H1 (cell line): ENCODE measurements at regions not wholly inside any gene's neighbourhood (a gene's known extent, or its start where the extent isn't known, plus 50 kb on each side); places are given as distances from the start of the nearest gene placed in this dataset.

Experiments
- CTCF ChIA-PET: fragments of 300-600 bp; sonication (Branson Sonifier 250); formaldehyde crosslinking; loops from one replicate; lab custom pipeline; 2021; ENCODE audit not compliant: partially characterized antibody; lab: Charles Lee
- POLR2A ChIA-PET: fragments of 300-600 bp; sonication (Branson Sonifier 250); formaldehyde crosslinking; loops from one replicate; lab custom pipeline; 2021; ENCODE audit warnings: inconsistent platforms; ENCODE audit not compliant: partially characterized antibody; lab: Charles Lee
- DNase-seq, 2 experiments: peaks; one replicate each; pipeline versions ENCODE4 v3.0.0 to v3.0.0-alpha.2; 2010 to 2022; ENCODE audit warnings: low spot score in 2 of 2, low read depth in 1 of 2, mixed read lengths in 1 of 2
- FAIRE-seq: peaks from 2 replicates; lab custom pipeline; 2011; peaks lifted over from hg19 to GRCh38; lab: Jason Lieb, UNC
- H2AFZ ChIP-seq: 2 replicates; pipeline ENCODE4 v1.8.1; 2012; ENCODE audit warnings: low read length, inconsistent platforms
- H2AK5ac ChIP-seq: 2 replicates; pipeline ENCODE4 v1.6.1; 2013; ENCODE audit warnings: low read depth, low read length
- H2BK120ac ChIP-seq: replicated peaks from 2 replicates; pipeline ENCODE3; 2013; ENCODE audit warnings: low read depth, low read length, inconsistent platforms
- H2BK12ac ChIP-seq: 2 replicates; pipeline ENCODE4 v1.6.1; 2013; ENCODE audit warnings: low read depth, low read length
- H2BK15ac ChIP-seq: 2 replicates; pipeline ENCODE4 v1.6.1; 2013; ENCODE audit warnings: low read length
- H2BK20ac ChIP-seq: 2 replicates; pipeline ENCODE4 v1.6.1; 2013; ENCODE audit warnings: low read length
- H2BK5ac ChIP-seq: 2 replicates; pipeline ENCODE4 v1.6.1; 2013; ENCODE audit warnings: low read depth, low read length
- H3K14ac ChIP-seq: 2 replicates; pipeline ENCODE4 v1.6.1; 2013; ENCODE audit warnings: inconsistent platforms; ENCODE audit not compliant: insufficient read length
- H3K18ac ChIP-seq: 2 replicates; pipeline ENCODE4 v1.6.1; 2013; ENCODE audit warnings: low read length; ENCODE audit errors: extremely low read depth
- H3K23ac ChIP-seq: 2 replicates; pipeline ENCODE4 v1.6.1; 2013; ENCODE audit warnings: inconsistent platforms; ENCODE audit not compliant: insufficient read length
- H3K23me2 ChIP-seq: 2 replicates; pipeline ENCODE4 v1.6.1; 2013; ENCODE audit warnings: low read depth, low read length
- H3K27ac ChIP-seq: 2 replicates; pipeline ENCODE4 v1.6.1; 2011; ENCODE audit warnings: low read depth, low read length, inconsistent platforms
- H3K27me3 ChIP-seq, 4 experiments: replicated peaks in 1 of 4; 1 replicate in 1 of 4; 2 replicates in 3 of 4; pipeline versions ENCODE4 v1.6.1 to v1.8.1; 2011 to 2013; ENCODE audit warnings: low read length in 3 of 4, mild to moderate bottlenecking in 3 of 4, inconsistent platforms in 2 of 4, mixed read lengths in 2 of 4, moderate library complexity in 1 of 4; ENCODE audit not compliant: control insufficient read depth in 3 of 4, insufficient read depth in 3 of 4; ENCODE audit errors: extremely low read depth in 1 of 4
- H3K36me3 ChIP-seq, 4 experiments: 2 replicates each; pipeline versions ENCODE4 v1.6.1 to v1.8.1; 2011 to 2013; ENCODE audit warnings: mild to moderate bottlenecking in 4 of 4, low read length in 3 of 4, moderate library complexity in 2 of 4, control low read depth in 1 of 4, inconsistent platforms in 1 of 4; ENCODE audit not compliant: insufficient read depth in 4 of 4, control insufficient read depth in 2 of 4
- H3K4ac ChIP-seq: replicated peaks from 2 replicates; pipeline ENCODE3; 2013; ENCODE audit warnings: low read length, low read depth, mixed read lengths, inconsistent platforms; ENCODE audit not compliant: insufficient read length
- H3K4me1 ChIP-seq, 4 experiments: replicated peaks in 1 of 4; 1 replicate in 1 of 4; 2 replicates in 3 of 4; pipeline versions ENCODE4 v1.6.1 to v1.8.1; 2011 to 2013; ENCODE audit warnings: low read length in 3 of 4, inconsistent platforms in 2 of 4, mixed read lengths in 1 of 4; ENCODE audit not compliant: insufficient read depth in 4 of 4, control insufficient read depth in 3 of 4
- H3K4me2 ChIP-seq, 2 experiments: 2 replicates each; pipeline versions ENCODE4 v1.6.1 to v1.8.1; 2011 to 2013; ENCODE audit warnings: low read depth in 2 of 2, low read length in 2 of 2, control low read depth in 1 of 2, inconsistent platforms in 1 of 2, mild to moderate bottlenecking in 1 of 2; ENCODE audit not compliant: insufficient read depth in 1 of 2
- H3K4me3 ChIP-seq, 4 experiments: fragments of 200-600, 300-600 bp in 1 of 4; sonication (generic), shearing (Covaris generic), sonication (Bioruptor Twin) in 1 of 4; 2 replicates each; pipeline versions ENCODE4 v1.5.1 to v1.8.1; 2011 to 2016; ENCODE audit warnings: low read length in 4 of 4, low read depth in 3 of 4, control low read depth in 2 of 4, inconsistent platforms in 2 of 4, mild to moderate bottlenecking in 2 of 4, mixed read lengths in 1 of 4, moderate library complexity in 1 of 4; ENCODE audit not compliant: insufficient read depth in 2 of 4; ENCODE audit errors: extremely low read depth in 1 of 4
- H3K56ac ChIP-seq: replicated peaks from 2 replicates; pipeline ENCODE3; 2013; ENCODE audit warnings: low read depth, mild to moderate bottlenecking, mixed read lengths, low read length, inconsistent platforms; ENCODE audit not compliant: insufficient read length
- H3K79me1 ChIP-seq: 2 replicates; pipeline ENCODE4 v1.6.1; 2013; ENCODE audit warnings: low read depth, low read length, control low read depth
- H3K79me2 ChIP-seq, 2 experiments: 2 replicates each; pipeline versions ENCODE4 v1.6.1 to v1.8.1; 2012 to 2013; ENCODE audit warnings: low read length in 2 of 2, mild to moderate bottlenecking in 2 of 2, inconsistent platforms in 1 of 2; ENCODE audit not compliant: insufficient read depth in 2 of 2, control insufficient read depth in 1 of 2
- H3K9ac ChIP-seq, 4 experiments: replicated peaks in 1 of 4; 1 replicate in 1 of 4; 2 replicates in 3 of 4; pipeline versions ENCODE4 v1.6.1 to v1.8.1; 2011 to 2013; ENCODE audit warnings: low read depth in 3 of 4, low read length in 3 of 4, control low read depth in 2 of 4, mild to moderate bottlenecking in 2 of 4, moderate library complexity in 2 of 4, inconsistent platforms in 1 of 4; ENCODE audit errors: extremely low read depth in 1 of 4
- H3K9me3 ChIP-seq, 2 experiments: 2 replicates each; pipeline versions ENCODE4 v1.6.1 to v1.8.1; 2012 to 2013; ENCODE audit warnings: mild to moderate bottlenecking in 2 of 2, moderate library complexity in 2 of 2, control low read depth in 1 of 2, inconsistent platforms in 1 of 2, low read depth in 1 of 2, low read length in 1 of 2, mixed read lengths in 1 of 2; ENCODE audit not compliant: insufficient read depth in 2 of 2
- H4K20me1 ChIP-seq, 2 experiments: replicated peaks in 1 of 2; 2 replicates each; pipeline versions ENCODE3 to v1.8.1; 2011 to 2013; ENCODE audit warnings: inconsistent platforms in 2 of 2, low read length in 2 of 2, mild to moderate bottlenecking in 1 of 2; ENCODE audit not compliant: insufficient read depth in 2 of 2, control insufficient read depth in 1 of 2
- H4K5ac ChIP-seq: 2 replicates; pipeline ENCODE4 v1.6.1; 2013; ENCODE audit warnings: low read length, low read depth, mixed read lengths, inconsistent platforms; ENCODE audit not compliant: insufficient read length
- H4K8ac ChIP-seq: 2 replicates; pipeline ENCODE4 v1.8.0; 2013; ENCODE audit warnings: mild to moderate bottlenecking, moderate library complexity, low read length, inconsistent platforms; ENCODE audit not compliant: insufficient read depth; ENCODE audit errors: extremely low read depth
- H4K91ac ChIP-seq: replicated peaks from 2 replicates; pipeline ENCODE3; 2013; ENCODE audit warnings: low read length, mixed read lengths, inconsistent platforms; ENCODE audit not compliant: insufficient read length
- CBX8 ChIP-seq: fragments of 300-800, 300-1000 bp; sonication (generic); IDR thresholded peaks from 2 replicates; pipeline ENCODE4 v1.7.1; 2016; ENCODE audit warnings: low read depth, low read length, borderline replicate concordance
- CEBPB ChIP-seq: IDR thresholded peaks from 2 replicates; pipeline ENCODE4 v1.6.1; 2012; ENCODE audit warnings: low read depth, low read length
- CHD1 ChIP-seq: IDR thresholded peaks from 2 replicates; pipeline ENCODE4 v1.6.1; 2012; ENCODE audit warnings: low read depth, low read length, improper control_type of control experiment
- CHD2 ChIP-seq: IDR thresholded peaks from 2 replicates; pipeline ENCODE4 v1.6.1; 2012; ENCODE audit warnings: low read length, improper control_type of control experiment
- EGR1 ChIP-seq: IDR thresholded peaks from 2 replicates; pipeline ENCODE4 v1.6.1; 2011; ENCODE audit warnings: low read depth, low read length, borderline replicate concordance
- JUND ChIP-seq: IDR thresholded peaks from 2 replicates; pipeline ENCODE4 v1.6.1; 2011; ENCODE audit warnings: mild to moderate bottlenecking, improper control_type of control experiment, low read length
- KDM1A ChIP-seq: fragments of 200-600, 300-600 bp; sonication (generic); IDR thresholded peaks from 2 replicates; pipeline ENCODE4 v1.7.1; 2016; ENCODE audit warnings: mild to moderate bottlenecking, low read length, borderline replicate concordance
- KDM5A ChIP-seq: fragments of 200-600 bp; IDR thresholded peaks from 2 replicates; pipeline ENCODE4 v1.7.1; 2012; ENCODE audit warnings: mild to moderate bottlenecking, low read length, inconsistent platforms, mixed read lengths
- NRF1 ChIP-seq: IDR thresholded peaks from 2 replicates; pipeline ENCODE4 v1.6.1; 2011; ENCODE audit warnings: mild to moderate bottlenecking, low read depth, low read length, improper control_type of control experiment
- RFX5 ChIP-seq: IDR thresholded peaks from 2 replicates; pipeline ENCODE4 v1.6.1; 2011; ENCODE audit warnings: low read depth, low read length, improper control_type of control experiment, borderline replicate concordance
- TAF1 ChIP-seq: IDR thresholded peaks from 2 replicates; pipeline ENCODE4 v1.6.1; 2011; ENCODE audit warnings: mild to moderate bottlenecking, low read depth, low read length
- YY1 ChIP-seq: IDR thresholded peaks from 2 replicates; pipeline ENCODE4 v1.6.1; 2011; ENCODE audit warnings: low read depth, mild to moderate bottlenecking, low read length
- WGBS, 2 experiments: shearing (Covaris generic) in 1 of 2; methylation state at CpG; one replicate each; pipeline versions ENCODE4 v1.1.6 to v1.1.7; 2013 to 2015; ENCODE audit warnings: low lambda C conversion rate in 2 of 2, mixed read lengths in 2 of 2, inconsistent platforms in 1 of 2, low coverage in 1 of 2, missing lambda C conversion rate in 1 of 2; ENCODE audit not compliant: insufficient replicate concordance in 2 of 2, insufficient coverage in 1 of 2, insufficient read length in 1 of 2; ENCODE audit errors: extremely low coverage in 1 of 2, missing lambda C conversion rate in 1 of 2; 5-methylcytosine and 5-hydroxymethylcytosine counted together
- TF ChIP-seq, protein P1 (sequence below), 3 experiments: IDR thresholded peaks; 1 replicate in 2 of 3; 2 replicates in 1 of 3; pipeline versions ENCODE4 v1.5.1 to v1.6.1; 2011; ENCODE audit warnings: low read length in 3 of 3, mild to moderate bottlenecking in 3 of 3, inconsistent platforms in 2 of 3, low read depth in 1 of 3, moderate library complexity in 1 of 3; ENCODE audit not compliant: insufficient read depth in 1 of 3; ENCODE audit errors: control extremely low read depth in 1 of 3

DNA sequence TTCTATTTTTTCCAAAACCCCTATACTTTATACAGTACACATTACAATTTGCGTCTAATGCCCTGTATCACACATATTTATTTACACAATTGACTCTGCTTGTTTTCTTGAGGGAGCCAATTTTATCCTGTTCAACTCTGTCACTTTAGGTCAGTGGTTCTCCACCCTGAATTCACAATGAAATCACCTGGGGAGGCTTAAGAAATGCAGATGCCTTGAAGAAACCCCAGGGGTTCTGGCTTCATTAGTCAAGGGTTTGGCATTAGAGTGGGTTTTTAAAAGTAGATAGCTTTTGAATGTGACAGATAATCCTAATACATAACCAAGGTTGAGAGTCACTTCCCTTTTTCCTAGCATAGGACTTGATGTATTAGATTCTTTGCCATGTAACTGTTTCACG, 398.6 kb upstream of the ERCC4 start:
- WGBS, 2 experiments = 25% methylated on average over 2 of the region's 2 CpGs; no CpG with 5 or more reads in 1 of the 2 experiments
- H3K79me2 ChIP-seq = no peaks in the 10 kb centered on the region
- H3K27ac ChIP-seq = no peak overlapping the region
- no peak overlapping the region for H4K8ac ChIP-seq
- peak overlapping the region; percentile 2 to 31; a peak in 2 of 4 replicates for H3K4me2 ChIP-seq
- no peak overlapping the region for H3K18ac ChIP-seq
- peaks cover 4 to 13% (median 9%) of the 10 kb centered on the region in 4 experiments; a peak in 5 of 7 replicates for H3K4me1 ChIP-seq
- no peak overlapping the region for H2BK12ac ChIP-seq
- H3K79me1 ChIP-seq = no peaks in the 10 kb centered on the region
- H3K4me3 ChIP-seq = peak overlapping the region in 1 of 4 experiments; percentile 29; a peak in 1 of 8 replicates
- H2BK15ac ChIP-seq = no peak overlapping the region
- CTCF ChIA-PET = interaction anchor here (0.8 to 2.7 kb wide), 3 partner anchors 10 to 28 kb away, joined by 3 to 8 read pairs (median 3); no protein-coding TSS in a partner anchor
- DNase-seq = peak in 1 of 2 experiments; percentile 38
- no peak overlapping the region for H3K56ac ChIP-seq
- H2BK120ac ChIP-seq = no peak overlapping the region
- H3K36me3 ChIP-seq = no peaks in the 10 kb centered on the region
- H3K9ac ChIP-seq = no peak overlapping the region
- H4K91ac ChIP-seq = no peak overlapping the region
- H2AK5ac ChIP-seq = no peak overlapping the region
- no peak overlapping the region for H3K14ac ChIP-seq
- FAIRE-seq = peak; percentile 84
- POLR2A ChIA-PET = no interaction called here
- no peaks in the 10 kb centered on the region for H3K23me2 ChIP-seq
- no peak overlapping the region for H4K5ac ChIP-seq
- H3K4ac ChIP-seq = no peak overlapping the region
- H4K20me1 ChIP-seq = no peaks in the 10 kb centered on the region
- H3K23ac ChIP-seq = no peak overlapping the region
- no peak overlapping the region for H2AFZ ChIP-seq
- H2BK20ac ChIP-seq = no peak overlapping the region
- no peaks in the 10 kb centered on the region; a peak in 1 of 4 replicates for H3K9me3 ChIP-seq
- no peak overlapping the region for H2BK5ac ChIP-seq
- H3K27me3 ChIP-seq = no peaks in the 10 kb centered on the region
- TF ChIP-seq CEBPB (no peak), JUND (no peak), KDM1A (no peak), YY1 (no peak), RFX5 (no peak), CBX8 (no peak), CHD1 (no peak), TAF1 (no peak), NRF1 (no peak), EGR1 (no peak), CHD2 (no peak), KDM5A (no peak)
- TF ChIP-seq, protein P1, sequence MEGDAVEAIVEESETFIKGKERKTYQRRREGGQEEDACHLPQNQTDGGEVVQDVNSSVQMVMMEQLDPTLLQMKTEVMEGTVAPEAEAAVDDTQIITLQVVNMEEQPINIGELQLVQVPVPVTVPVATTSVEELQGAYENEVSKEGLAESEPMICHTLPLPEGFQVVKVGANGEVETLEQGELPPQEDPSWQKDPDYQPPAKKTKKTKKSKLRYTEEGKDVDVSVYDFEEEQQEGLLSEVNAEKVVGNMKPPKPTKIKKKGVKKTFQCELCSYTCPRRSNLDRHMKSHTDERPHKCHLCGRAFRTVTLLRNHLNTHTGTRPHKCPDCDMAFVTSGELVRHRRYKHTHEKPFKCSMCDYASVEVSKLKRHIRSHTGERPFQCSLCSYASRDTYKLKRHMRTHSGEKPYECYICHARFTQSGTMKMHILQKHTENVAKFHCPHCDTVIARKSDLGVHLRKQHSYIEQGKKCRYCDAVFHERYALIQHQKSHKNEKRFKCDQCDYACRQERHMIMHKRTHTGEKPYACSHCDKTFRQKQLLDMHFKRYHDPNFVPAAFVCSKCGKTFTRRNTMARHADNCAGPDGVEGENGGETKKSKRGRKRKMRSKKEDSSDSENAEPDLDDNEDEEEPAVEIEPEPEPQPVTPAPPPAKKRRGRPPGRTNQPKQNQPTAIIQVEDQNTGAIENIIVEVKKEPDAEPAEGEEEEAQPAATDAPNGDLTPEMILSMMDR (IDR thresholded peaks at IDR 0.05; ENCODE audit: control extremely low read depth in 1 of 3, insufficient read depth in 1 of 3, low read depth in 1 of 3, low read length in 3 of 3) = no peak
